OCI-LY3 (cell line): ENCODE measurements at regions not wholly inside any gene's neighbourhood (a gene's known extent, or its start where the extent isn't known, plus 50 kb on each side); places are given as distances from the start of the nearest gene placed in this dataset.

Experiments used
- H2AFZ ChIP-seq: fragments of 200-600, 300-600 bp; shearing (Covaris generic); 2 replicates; pipeline ENCODE4 v1.6.0; 2014; ENCODE audit warnings: antibody characterized with exemption, low read depth, low read length
- H3K27ac ChIP-seq: fragments of 200-600, 300-600 bp; sonication (generic); 2 replicates; pipeline ENCODE4 v1.5.1; 2014; ENCODE audit warnings: mild to moderate bottlenecking, low read length, moderate library complexity, mixed read lengths
- H3K27me3 ChIP-seq: fragments of 200-600, 300-600 bp; sonication (generic); 2 replicates; pipeline ENCODE4 v1.6.1; 2014; ENCODE audit warnings: low read depth, low read length, mixed read lengths
- H3K36me3 ChIP-seq: fragments of 200-600, 300-600 bp; sonication (generic); replicated peaks from 2 replicates; pipeline ENCODE3; 2014; ENCODE audit warnings: low read depth, low read length, mixed read lengths
- H3K4me1 ChIP-seq: fragments of 300-600, 200-600 bp; sonication (generic); 2 replicates; pipeline ENCODE4 v1.6.1; 2014; ENCODE audit warnings: low read length, mixed read lengths
- H3K4me2 ChIP-seq: fragments of 200-600, 300-600 bp; sonication (generic); 2 replicates; pipeline ENCODE4 v1.6.1; 2014; ENCODE audit warnings: low read length, mixed read lengths
- H3K4me3 ChIP-seq: fragments of 300-600, 200-600 bp; sonication (generic); 2 replicates; pipeline ENCODE4 v1.5.1; 2014; ENCODE audit warnings: antibody characterized with exemption, mild to moderate bottlenecking, low read length, moderate library complexity
- H3K79me2 ChIP-seq: fragments of 300-600, 200-600 bp; shearing (Covaris generic); 2 replicates; pipeline ENCODE4 v1.6.1; 2014; ENCODE audit warnings: mild to moderate bottlenecking, low read length, mixed read lengths
- H3K9ac ChIP-seq: fragments of 300-600, 200-600 bp; shearing (Covaris generic); 2 replicates; pipeline ENCODE4 v1.6.0; 2014; ENCODE audit warnings: mild to moderate bottlenecking, low read length, moderate library complexity
- H3K9me3 ChIP-seq: fragments of 200-600, 300-600 bp; shearing (Covaris generic); 2 replicates; pipeline ENCODE4 v1.6.1; 2014; ENCODE audit warnings: low read length, mixed read lengths; ENCODE audit not compliant: insufficient read depth
- H4K20me1 ChIP-seq: fragments of 200-600, 300-600 bp; sonication (generic); 2 replicates; pipeline ENCODE4 v1.6.1; 2016; ENCODE audit warnings: low read length, mixed read lengths; ENCODE audit not compliant: insufficient read depth
- CTCF ChIP-seq: fragments of 200-600, 300-600 bp; sonication (generic); IDR thresholded peaks from 2 replicates; pipeline ENCODE4 v1.5.1; 2014; ENCODE audit warnings: antibody characterized with exemption, low read length, low read depth
- EZH2phosphoT487 ChIP-seq: fragments of 200-600 bp; shearing (Covaris generic); IDR thresholded peaks from 2 replicates; pipeline ENCODE4 v1.6.1; 2018; ENCODE audit warnings: antibody characterized with exemption, mixed run types, low read depth

- H3K9me3 ChIP-seq, result no peaks in the 10 kb centered on the region
- no peak overlapping the region for H3K9ac ChIP-seq
- H3K27ac ChIP-seq, result no peak overlapping the region
- no peak overlapping the region for H2AFZ ChIP-seq
- H3K4me2 ChIP-seq, result no peak overlapping the region
- H4K20me1 ChIP-seq, result no peaks in the 10 kb centered on the region
- H3K27me3 ChIP-seq, result no peaks in the 10 kb centered on the region
- H3K79me2 ChIP-seq, result no peaks in the 10 kb centered on the region
- no peaks in the 10 kb centered on the region for H3K4me1 ChIP-seq
- H3K4me3 ChIP-seq, result no peak overlapping the region
- TF ChIP-seq EZH2phosphoT487 (no peak), CTCF (no peak)
- H3K36me3 ChIP-seq, result no peaks in the 10 kb centered on the region
Measured at GRCh38 chr21:19124691-19125090, 721.1 kb upstream of the TMPRSS15 start.

- H3K9ac ChIP-seq, result no peak overlapping the region
- no peak overlapping the region for H2AFZ ChIP-seq
Measured at GRCh38 chr21:19130379-19131028, 726.9 kb upstream of the TMPRSS15 start.

GRCh38 chr21:19141511-19141910 lies 737.9 kb upstream of the TMPRSS15 start:
- no peak overlapping the region for H3K4me3 ChIP-seq
- H3K36me3 ChIP-seq, result no peaks in the 10 kb centered on the region
- no peak overlapping the region for H2AFZ ChIP-seq
- H3K9me3 ChIP-seq, result no peaks in the 10 kb centered on the region
- H3K79me2 ChIP-seq, result no peaks in the 10 kb centered on the region
- no peaks in the 10 kb centered on the region for H3K4me1 ChIP-seq
- H4K20me1 ChIP-seq, result no peaks in the 10 kb centered on the region
- no peak overlapping the region for H3K4me2 ChIP-seq
- H3K27ac ChIP-seq, result no peak overlapping the region
- no peak overlapping the region for H3K9ac ChIP-seq
- TF ChIP-seq CTCF, result no peak
- TF ChIP-seq EZH2phosphoT487, result no peak
- no peaks in the 10 kb centered on the region for H3K27me3 ChIP-seq

More at GRCh38 chr21:19130379-19131028, 726.9 kb upstream of the TMPRSS15 start:
- Histone ChIP-seq H3K79me2 (no peaks in the 10 kb centered on the region), H4K20me1 (no peaks in the 10 kb centered on the region), H3K36me3 (no peaks in the 10 kb centered on the region), H3K4me2 (no peak overlapping the region), H3K4me3 (no peak overlapping the region), H3K4me1 (no peaks in the 10 kb centered on the region), H3K9me3 (no peaks in the 10 kb centered on the region; the same call in 1 of the 2 replicates), H3K27me3 (no peaks in the 10 kb centered on the region), H3K27ac (no peak overlapping the region)
- no peak for TF ChIP-seq CTCF
- no peak for TF ChIP-seq EZH2phosphoT487

- no peak overlapping the region for H2AFZ ChIP-seq
- H3K4me3 ChIP-seq, result no peak overlapping the region
Measured at GRCh38 chr21:19145682-19146293, 742.2 kb upstream of the TMPRSS15 start.

More at GRCh38 chr21:19145682-19146293, 742.2 kb upstream of the TMPRSS15 start:
- Histone ChIP-seq H3K9me3 (no peaks in the 10 kb centered on the region), H3K79me2 (no peaks in the 10 kb centered on the region), H3K4me2 (no peak overlapping the region), H3K4me1 (no peaks in the 10 kb centered on the region), H3K27ac (no peak overlapping the region), H4K20me1 (no peaks in the 10 kb centered on the region), H3K27me3 (no peaks in the 10 kb centered on the region), H3K9ac (no peak overlapping the region), H3K36me3 (no peaks in the 10 kb centered on the region)
- TF ChIP-seq EZH2phosphoT487 (no peak), CTCF (no peak)
